ENCODE measurements at regions not wholly inside any gene's neighbourhood (a gene's known extent, or its start where the extent isn't known, plus 50 kb on each side); places are given as distances from the start of the nearest gene placed in this dataset.

DNA sequence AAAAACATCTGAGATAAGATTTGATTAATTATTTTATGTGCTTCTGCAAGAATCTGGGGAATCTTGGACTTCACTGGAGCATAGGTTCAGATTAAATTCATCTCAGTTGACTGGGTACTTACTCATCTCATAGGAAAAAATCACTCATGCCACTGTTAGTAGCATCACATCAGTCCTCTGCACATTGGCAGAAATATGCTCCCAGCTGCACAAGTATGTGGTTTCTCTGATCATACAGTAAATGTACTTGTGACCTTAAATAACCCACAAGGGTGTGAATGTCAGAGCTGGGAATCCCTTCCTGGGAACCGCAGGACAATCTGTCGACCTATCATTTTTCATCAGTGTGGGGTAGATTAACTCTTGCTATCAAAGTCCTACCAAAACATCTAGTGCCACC is 203.7 kb upstream of the SLC24A2 start:
- DNase-seq = peak; percentile 96

DNA sequence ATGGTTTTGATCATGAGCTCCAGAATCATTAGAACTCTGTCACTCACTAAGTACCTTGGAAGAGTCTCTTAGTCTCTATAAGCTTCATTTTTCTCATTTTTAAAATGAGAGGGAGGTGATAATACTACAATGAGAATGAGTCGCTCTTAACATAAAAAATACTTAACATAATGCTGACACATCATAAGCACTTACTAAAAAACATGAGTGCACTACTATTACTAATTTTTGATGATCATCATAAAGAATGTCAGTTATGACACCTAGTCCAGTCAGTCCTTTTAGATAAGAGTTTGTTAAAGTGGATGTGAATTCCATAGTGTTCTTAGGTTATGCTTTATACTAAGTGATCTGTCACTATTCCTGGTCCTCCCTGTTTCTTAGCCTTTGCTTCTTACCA is 200.4 kb upstream of the SLC24A2 start:
- DNase-seq = no peak

DNA sequence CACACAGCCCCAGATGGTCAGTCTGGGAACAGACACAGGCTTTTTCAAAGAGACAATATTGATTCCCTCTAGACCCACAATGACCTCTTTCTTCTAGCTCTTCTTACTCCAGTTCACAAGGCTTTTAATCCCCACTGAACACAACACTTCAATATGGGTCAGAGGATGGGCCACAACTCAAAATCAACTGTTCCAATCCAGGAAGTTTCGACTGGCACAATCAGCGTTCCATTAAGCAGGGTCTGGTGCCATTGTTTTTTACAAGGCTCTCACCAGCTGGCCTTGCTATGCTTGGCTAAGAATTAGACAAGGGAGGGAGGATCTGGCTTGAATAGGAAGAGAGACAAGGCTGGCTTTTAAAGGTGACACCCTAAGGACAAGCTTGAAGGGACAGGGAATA is 199.4 kb upstream of the SLC24A2 start:
- peak; percentile 42 for DNase-seq

DNA sequence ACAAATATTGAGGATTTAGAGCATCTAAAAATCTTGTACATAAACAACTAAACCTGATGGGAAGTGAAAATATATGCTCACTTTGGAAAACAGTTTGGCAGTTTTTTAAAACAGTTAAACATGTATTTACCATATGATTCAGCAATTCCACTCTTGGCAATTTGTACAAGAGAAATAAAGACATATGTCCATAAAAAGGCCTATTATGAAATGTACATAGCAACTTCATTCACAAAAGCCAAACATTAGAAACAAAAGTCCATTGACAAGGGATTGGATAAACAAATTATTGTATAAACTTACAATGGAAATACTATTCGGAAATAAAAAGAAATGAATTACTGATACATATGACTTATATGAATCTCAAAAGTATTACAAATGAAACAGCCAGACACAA is 196.2 kb upstream of the SLC24A2 start:
- no peak for DNase-seq

DNA sequence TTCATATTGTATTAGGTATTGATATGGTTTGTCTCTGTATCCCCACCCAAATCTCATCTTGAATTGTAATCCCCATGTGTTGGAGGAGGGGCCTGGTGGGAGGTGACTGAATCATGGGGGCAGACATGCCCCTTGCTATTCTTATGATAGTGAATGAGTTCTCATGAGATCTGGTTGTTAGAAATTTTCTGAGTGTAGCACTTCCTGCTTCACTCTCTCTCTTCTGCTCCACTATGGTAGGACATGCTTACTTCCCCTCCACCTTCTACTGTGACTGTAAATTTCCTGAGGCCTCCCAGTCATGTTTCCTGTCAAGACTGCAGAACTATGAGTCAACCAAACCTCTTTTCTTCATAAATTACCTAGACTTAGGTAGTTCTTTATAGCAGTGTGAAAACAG is 187.4 kb upstream of the SLC24A2 start:
- no peak for DNase-seq

DNA sequence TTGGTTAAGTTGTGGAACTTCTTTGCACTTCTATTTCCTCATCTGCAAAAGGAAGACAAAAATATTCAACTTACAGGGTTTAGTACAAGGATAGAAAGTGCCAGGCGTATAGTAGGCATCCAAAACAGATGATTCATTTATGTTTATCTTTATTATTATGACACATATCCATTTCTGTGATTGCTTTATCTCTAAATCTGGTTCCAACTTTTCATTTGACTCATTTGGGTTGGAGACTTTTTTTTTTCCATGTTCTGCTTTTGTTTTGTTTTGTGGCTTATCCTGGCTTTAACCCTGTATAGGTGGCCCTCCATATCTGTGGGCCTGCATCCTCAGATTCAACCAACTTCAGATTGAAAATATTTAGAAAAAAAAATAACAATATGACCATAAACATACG is 186.7 kb upstream of the SLC24A2 start:
- DNase-seq = no peak

DNA sequence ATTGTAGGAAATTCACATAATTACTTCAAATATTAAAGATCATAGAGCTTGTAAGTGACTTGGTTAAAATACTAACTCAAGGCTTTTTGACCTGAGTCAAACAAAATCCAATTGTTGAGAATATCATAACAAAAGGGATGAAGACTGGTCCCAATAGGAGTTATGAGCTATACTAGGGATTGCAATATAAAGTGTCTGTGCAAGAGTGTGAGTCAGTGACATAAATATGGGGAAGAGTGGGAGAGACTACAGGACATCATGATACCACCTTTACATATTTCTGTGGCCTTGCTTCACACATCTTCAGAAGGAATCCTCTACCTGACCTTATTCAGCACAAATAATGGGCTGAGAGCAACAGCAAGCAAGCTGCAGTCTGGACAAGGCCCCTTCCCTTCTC is 180.9 kb upstream of the SLC24A2 start:
- no peak for DNase-seq

DNA sequence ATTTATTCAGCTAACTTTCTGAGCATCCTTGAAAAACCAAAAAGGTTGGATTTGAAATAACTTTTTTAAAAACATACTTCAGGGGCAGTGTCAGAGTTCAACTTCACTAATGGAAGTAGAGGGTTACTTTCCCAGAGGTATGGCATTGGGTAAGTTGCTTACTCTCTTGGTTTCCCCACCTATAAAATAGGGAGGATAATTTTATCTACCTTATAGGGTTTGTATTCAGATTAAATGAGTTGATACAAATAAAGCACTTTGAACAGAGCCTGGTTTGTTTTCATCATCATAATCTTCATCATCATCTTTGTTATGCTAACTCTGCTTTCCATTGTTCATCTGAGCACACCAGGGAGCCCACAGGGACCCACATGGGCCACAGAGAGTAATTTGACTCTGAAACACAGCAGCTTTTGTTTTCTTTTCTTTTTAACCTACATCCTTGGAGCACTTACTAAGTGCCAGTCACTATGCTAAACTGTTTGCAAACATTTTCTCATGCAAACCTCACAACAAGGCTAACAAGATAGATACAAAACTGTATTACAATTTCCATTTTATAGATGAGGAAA is 179.1 kb upstream of the SLC24A2 start:
- no peak for DNase-seq

DNA sequence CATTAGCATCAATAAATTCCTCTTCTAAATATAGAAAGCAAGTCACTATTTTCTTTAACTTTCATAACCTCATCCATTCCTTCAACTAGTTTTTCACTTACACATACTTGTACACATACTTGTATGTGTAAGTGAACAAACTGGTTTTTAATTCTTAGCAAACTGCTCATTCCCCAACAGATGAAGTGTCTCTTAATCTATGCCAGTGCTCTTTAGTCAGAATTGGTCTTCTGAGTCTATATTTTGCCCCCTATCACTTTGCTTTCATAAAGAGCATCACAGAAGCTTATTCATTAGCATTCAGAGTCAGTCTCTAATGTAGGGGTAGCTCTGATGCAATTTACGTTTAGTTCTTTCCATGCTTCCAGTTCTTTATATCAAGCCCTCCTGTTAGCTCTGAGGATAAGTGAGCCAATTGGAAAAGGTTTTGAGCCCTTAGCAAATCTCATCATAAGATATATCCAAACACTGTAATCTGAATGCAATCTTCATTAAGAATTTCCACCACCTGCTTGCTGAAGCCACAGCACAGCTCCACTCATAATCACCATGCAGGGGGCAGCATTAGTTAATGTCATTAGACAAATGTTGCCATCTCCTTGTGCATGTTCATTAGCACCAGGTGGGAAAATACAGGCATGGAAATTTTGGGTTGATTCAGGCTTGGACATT is 178.5 kb upstream of the SLC24A2 start:
- DNase-seq = peak; percentile 49

DNA sequence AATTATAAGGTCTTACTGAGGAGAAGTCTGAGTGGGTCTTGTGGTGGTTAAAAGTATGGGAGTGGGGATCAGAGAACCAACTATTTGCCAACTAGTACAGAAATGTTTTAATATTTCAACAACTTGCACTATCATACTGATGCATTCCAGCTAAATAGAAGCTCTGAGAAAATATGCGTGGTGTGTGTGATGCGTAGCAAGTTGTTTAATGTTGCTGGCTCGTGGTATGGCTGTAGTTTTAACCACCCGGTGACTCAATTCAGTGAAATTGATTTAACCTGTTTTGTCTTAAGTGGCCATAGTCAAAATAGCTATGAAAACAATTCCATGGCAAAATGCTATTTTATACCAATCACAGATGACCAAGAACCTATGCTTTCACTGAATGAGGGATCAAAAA is 176.5 kb upstream of the SLC24A2 start:
- no peak for DNase-seq

DNA sequence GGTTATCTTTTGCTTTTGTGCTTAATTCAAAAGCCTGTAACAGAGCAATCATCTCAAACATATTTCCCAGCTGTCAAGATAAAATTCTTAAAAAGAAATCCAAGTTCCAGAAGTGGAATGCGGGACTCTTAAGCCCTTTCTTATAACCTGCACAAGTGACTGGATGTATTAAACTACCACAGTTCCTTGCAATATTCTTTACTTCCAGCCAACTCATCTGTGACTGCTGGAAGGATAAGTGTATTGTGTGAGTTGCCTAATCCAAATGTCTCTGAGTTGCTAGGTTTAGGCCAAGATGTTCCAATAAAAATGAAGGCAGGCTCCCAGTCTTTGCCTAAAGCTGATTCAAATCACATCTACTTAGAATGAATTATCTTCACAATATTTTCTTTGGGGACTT is 159.2 kb upstream of the SLC24A2 start:
- DNase-seq = no peak

DNA sequence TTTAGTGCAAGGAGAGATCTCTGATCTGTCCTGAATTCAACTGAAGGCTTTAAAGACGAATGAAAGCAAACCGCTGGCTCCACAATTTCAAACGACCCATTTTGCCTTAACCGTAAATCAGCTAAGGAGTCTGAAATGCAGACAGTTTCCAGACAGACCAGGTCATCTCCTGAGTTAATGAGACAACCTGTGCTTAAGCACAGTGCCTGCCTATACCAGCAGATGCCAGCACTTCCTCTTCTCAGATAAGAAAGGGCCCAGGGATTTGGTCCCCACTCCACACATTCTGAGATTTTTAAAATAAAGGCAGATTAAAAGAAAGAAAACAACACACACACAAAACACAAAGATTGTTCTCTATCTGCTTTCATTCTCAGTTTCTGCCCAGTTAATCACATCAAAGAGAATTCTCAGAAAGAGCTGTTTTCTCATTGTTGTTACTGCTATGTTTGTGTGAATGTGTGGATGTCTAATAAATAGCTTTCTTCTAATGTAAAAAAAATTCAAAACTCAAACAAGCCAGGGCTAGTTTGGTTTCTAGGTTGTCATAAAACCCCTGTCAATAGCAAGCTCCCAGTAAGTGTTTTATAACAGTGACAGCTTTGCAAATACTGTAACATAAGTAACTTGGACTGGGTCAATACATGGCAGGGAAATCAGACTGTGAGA is 157.7 kb upstream of the SLC24A2 start:
- peak; percentile 9 for DNase-seq

DNA sequence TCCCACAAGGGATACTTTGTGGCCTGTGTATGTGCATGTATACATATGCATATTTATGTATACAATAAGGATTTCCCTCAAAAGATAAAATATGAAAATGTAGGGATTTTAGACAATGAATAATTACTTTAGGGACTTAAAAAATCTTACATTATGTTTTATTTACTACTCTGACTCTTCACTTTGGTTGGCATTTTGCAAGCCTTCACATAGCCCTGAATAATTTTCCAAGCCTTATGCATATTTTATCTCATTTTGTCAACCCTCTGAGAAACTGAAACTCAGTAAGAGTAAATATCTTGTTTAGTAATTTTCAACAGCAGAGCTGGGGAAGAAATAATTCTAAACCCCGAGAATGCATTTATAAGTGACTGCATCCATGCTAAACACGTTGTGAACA is 153.0 kb upstream of the SLC24A2 start:
- no peak for DNase-seq

DNA sequence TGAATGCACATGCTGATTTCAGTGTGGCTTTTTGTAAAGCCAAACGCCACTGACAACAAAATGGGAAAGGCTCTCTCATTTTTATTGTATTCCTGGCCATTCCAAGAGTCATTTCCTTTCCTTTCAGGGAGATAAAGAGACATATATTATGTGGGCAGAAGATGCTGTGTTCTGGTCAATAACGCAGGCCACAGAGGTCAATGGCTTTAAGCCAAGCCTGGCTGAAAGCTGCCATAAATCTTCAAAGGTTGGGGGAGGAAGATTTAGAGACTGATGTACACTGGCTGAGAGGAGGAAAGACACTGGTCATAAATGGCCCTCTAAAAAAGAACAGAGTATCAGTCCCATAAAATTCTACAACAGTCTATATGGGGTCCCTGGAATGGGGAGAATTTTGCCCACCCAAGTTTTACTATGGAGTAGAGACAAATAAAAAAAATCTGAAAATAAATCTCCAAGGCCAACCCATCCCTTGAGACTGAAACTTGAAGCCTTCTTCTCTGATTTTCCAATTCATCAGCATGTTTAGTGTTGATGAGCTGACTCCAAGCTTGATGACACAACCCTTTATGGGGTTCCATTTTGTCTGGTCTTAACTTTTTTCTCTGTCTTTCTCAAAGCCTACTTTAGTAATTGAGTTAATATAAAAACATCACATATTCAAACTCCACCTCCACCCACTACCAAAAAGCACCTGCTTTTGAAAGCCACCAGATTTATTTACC is 152.1 kb upstream of the SLC24A2 start:
- DNase-seq = no peak

DNA sequence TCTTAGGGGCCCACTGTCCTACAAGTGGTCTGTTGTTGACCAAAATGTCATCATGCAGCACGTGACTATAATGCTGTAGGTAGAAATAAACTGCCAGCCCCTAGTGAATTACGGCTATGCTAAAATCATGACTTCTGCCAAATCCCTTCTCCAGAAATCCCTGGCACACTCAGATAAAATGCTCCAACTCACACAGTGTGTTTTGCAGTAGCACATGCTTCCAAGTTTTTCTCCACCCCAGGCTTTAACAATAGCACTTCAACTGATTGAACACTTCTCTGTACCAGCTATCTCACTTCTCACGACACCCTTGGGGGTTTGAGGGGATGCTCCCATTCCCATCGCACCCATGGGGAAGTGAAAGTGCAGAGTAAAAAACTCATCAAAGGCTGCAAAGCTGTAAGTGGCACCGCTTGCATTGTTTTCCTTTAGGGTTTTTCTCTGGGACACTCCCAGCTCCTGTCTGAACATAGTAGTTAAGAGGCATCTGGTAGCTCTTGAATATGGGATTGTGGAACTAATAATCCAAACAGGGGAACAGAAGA is 151.0 kb upstream of the SLC24A2 start:
- no peak for DNase-seq

DNA sequence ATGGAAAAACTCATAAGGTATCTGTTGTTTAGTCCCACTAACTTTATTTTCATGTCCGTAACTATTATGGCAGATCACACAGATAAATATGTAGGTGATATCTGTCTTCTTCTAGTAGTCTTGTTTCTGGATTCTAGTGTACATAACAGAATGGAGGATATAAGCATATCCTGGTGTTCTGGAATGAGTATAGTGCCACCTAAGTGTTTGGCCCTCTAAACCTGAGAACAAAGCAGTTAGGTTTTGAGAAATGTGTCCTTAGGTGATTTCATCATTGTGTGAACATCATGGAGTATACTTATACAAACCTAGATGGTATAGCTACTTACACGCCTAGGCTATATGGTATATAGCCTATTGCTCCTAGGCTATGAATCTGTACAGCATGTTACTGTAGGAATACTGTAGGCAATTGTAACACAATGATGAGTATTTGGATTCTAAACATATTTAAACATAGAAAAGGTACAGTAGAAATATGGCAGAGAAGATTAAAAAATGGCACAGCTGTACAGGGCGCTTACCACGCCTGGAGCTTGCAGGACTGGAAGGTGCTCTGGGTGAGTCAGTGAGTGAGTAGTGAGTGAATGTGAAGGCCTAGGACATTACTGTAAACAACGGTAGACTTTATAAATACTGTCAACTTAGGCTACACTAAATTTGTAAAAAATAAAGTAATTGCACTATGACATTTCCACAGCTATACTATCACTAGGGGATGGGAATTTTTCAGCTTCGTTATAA is 150.3 kb upstream of the SLC24A2 start:
- no peak for DNase-seq

DNA sequence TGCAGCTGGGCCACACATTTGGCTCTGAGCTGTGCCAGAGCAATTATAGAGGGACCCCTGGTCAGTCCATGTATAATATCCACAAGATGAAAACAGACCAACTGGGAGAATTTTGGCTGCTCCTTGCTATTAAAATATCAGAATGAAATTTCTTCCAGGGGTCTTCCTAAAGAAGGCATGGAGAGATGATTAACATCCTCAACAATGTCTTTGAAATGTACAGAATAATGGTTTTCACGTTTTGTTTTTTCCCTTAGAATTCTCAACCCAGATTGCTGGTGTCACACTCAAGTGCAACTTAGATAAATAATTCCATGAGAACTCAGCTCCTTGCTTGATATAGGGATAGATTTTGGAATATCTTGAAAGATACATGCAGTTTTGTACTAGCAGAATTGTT is 148.3 kb upstream of the SLC24A2 start:
- no peak for DNase-seq

DNA sequence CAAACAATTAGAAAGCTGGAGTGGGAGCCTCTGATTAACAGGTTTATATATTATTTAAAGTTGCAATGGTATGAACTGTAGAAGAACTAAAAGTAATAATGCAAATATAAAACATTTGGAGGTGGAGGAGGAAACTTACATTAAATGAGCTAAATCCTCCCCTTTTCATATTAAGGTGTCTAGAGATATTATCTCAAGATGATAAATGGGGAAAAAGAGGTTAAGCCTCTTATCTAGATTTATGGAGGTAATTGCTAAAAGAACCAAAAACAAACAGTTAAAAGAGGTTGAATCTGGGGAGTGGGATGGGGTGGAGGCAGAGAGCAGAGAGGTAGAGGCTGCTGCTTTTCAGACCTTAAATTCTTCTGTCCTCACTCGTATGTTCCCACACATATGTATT is 147.8 kb upstream of the SLC24A2 start:
- no peak for DNase-seq

DNA sequence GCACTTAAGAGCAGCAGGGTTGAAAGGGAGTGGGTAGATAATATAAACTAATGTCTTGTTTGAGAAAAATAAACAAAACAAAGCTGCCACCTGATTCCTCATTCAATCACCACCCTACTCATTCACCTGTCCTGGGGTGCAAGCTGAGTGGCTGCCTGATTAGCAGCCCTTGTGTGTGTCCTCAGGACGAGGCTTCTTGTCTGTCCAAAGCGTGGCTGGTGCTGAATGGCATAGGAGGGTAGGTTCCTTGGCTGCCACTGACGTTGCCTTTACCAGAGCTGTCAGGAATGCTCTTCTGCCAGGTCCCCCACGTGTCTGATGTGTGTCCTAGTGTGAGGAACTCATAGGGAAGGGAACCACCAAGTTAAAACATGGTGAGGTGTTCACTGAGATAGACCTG is 146.6 kb upstream of the SLC24A2 start:
- DNase-seq = no peak

DNA sequence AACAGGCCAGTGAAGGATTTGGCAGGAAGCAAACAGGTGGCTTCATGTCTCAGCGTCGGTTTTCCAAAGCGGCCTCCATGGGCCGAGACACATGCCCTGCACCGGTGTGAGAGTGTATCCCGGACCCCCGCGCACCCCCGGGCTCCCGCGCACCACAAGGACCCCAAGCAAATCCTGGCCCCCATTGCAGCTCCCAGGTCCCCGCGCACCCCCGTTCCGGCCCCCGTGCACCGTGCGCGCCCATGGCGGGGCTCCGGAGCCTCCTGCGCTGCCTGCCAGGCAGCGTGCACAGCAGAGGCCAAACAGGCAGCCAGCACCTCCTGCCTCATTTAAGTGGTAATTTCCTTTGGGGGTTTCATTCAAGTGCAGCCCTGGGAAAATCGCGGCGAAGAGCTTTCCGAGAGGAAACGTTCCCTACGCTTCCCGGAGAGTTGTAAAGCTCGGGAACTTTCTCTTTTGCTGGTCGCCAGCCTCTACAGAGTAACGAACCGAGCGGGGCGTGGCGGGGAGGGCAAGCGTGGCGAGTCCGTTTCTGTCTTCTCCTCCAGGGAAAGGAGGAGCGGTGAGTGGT is 145.5 kb upstream of the SLC24A2 start:
- DNase-seq = no peak

DNA sequence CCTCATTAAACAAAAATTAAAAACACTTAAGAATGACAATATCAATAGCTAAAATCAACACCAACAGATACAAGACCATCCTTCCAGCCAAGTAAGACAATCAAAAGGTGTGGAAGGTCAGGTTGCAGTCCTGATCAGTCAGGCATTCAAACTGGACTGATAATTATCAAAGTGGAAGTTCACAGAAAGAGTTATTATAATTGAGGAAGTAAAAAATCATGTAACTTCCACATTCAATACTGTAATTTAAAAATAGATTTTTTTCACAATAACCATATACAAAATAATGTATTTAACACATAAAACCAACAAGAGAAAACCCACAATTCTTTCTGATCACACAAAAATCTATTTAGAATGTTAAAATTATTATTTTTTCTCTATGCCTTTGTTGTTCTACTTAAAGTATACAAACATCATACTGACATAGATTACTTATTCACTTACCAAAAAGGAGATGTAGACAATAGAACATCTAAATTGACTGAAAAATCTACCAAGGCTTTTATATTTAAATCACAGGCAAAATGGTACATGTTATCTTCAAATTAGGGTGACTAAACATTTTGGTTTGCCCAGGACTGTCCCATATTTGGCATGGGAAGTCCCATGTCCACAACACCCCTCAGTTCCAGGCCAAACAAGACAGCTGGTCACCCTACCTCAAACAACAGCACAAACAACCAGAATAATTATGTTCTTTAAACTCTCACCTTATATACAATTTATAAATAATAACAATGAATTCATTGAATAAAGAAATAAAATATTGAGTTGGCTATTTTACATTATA is 142.5 kb upstream of the SLC24A2 start:
- DNase-seq = no peak

DNA sequence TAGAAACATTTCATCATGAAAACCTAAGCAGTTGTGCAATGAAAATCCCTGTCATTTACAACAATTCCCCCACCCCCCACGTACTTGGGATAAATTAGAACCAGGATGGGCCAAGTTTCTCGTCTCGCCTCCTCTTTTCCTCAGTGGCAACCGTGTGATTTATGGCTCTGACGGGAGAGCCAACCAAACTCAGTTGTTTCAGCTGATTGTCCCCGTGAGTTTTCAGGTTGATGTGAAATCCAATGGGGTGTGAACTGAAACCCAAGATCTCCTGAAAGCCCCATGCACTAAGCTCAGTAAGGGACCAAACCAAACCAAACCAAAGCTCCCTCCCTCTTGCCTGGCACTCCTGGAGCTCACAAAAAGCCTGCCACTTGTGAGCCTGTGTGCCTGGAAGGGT is 138.7 kb upstream of the SLC24A2 start:
- no peak for DNase-seq

All from NCI-H1694 treated with DMSO at 0.1 percent for 48 hours (cell line).